Kidney (tissue), 13 donors: ENCODE measurements at regions not wholly inside any gene's neighbourhood (a gene's known extent, or its start where the extent isn't known, plus 50 kb on each side); places are given as distances from the start of the nearest gene placed in this dataset.
"Not testable (repeated sequence)": the region's sequence is repeated elsewhere in the genome, so short reads cannot be mapped to it uniquely, and the experiment has no call there.

ENCODE experiments used
- DNase-seq, 5 donors: peaks; one replicate each; pipeline ENCODE4 v3.0.0-alpha.2; 2013 to 2020
- FAIRE-seq: peaks from 2 replicates; lab custom pipeline; 2012; peaks lifted over from hg19 to GRCh38; lab: Jason Lieb, UNC
- H3K27ac ChIP-seq, 2 donors: one replicate each; pipeline ENCODE4 v1.7.0; 2013; ENCODE audit warnings: low read depth in 2 of 2, low read length in 2 of 2, inconsistent platforms in 1 of 2
- H3K27me3 ChIP-seq: one replicate; pipeline ENCODE4 v1.7.1; 2013; ENCODE audit warnings: low read length, inconsistent platforms; ENCODE audit not compliant: control insufficient read depth, insufficient read depth
- H3K36me3 ChIP-seq, 3 donors: one replicate each; pipeline versions ENCODE4 v1.7.0 to v1.7.1; 2013; ENCODE audit warnings: low read length in 3 of 3, control low read depth in 1 of 3, inconsistent platforms in 1 of 3; ENCODE audit not compliant: insufficient read depth in 3 of 3, control insufficient read depth in 2 of 3
- H3K4me1 ChIP-seq, 3 donors: one replicate each; pipeline versions ENCODE4 v1.7.0 to v1.7.1; 2013; ENCODE audit warnings: low read length in 3 of 3, inconsistent platforms in 1 of 3, low read depth in 1 of 3; ENCODE audit not compliant: control insufficient read depth in 2 of 3, insufficient read depth in 2 of 3
- H3K4me3 ChIP-seq, 3 donors: one replicate each; pipeline versions ENCODE4 v1.7.0 to v1.8.1; 2013; ENCODE audit warnings: low read length in 3 of 3, control low read depth in 1 of 3, inconsistent platforms in 1 of 3
- H3K9ac ChIP-seq, 3 donors: one replicate each; pipeline versions ENCODE4 v1.7.0 to v1.7.1; 2013; ENCODE audit warnings: low read length in 3 of 3, control low read depth in 1 of 3, inconsistent platforms in 1 of 3
- H3K9me3 ChIP-seq, 3 donors: one replicate each; pipeline versions ENCODE4 v1.7.0 to v1.7.1; 2013; ENCODE audit warnings: low read length in 3 of 3, control low read depth in 1 of 3, inconsistent platforms in 1 of 3; ENCODE audit not compliant: control insufficient read depth in 2 of 3, insufficient read depth in 1 of 3
- intact Hi-C: fragments of 100-400 bp; cut with DNase I; formaldehyde crosslinking; loops from one replicate; pipeline ENCODE4 v1.11.1; 2022
- TF ChIP-seq, protein P1 (sequence below): IDR thresholded peaks from 3 replicates; pipeline ENCODE4 v1.5.1; 2012; ENCODE audit warnings: mild to moderate bottlenecking, moderate library complexity, borderline replicate concordance; ENCODE audit not compliant: insufficient read depth; ENCODE audit errors: extremely low read depth
- donor health status: control.
- donor health status: control.
- donor health status: control.
- donor health status: control.
- donor health status: control.
- donor health status: DM: yes; HTN: yes; CAD: no.
- donor health status: Normal renal cell carcinoma (clear cell type).

DNA sequence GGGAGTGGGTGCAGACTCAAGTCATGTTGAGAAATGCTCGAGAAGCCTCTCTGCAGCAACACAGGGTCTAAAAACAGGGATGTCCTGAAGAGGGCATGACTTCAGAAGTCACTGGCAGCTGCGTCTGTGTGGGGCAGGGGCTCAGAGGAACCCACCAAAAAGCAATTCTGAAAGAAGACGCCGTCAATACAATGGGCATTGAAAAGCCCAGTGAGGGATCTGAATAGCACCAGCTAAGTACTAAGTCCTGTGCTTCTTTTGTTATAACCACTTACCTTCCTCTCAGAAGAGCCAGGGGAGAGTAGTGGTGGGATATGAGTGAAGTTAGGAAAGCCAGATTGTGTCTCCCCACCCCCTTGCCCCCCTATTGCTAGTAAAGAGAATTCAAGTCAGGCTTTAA lies 137.2 kb downstream of the INHBA start:
- no peaks in the 10 kb centered on the region for H3K4me1 ChIP-seq

DNA sequence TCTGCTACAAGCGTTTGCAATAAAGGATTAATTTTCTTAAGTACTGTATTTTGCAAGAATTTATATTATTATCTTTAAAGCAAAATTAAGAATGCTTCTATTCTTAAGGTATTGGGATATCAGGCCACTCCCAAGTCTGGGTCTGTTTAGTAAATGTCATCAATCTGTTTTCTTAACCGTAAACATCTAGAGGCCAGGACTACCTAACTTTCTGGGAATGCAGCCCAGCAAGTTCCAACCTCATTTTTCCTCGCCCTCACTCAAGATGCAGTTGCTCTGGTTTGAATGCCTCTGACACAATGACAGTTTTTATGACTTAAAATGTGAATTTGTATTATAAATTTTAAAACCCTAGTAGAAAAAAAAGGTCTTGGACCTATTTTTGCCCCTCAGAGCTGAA lies 143.5 kb downstream of the INHBA start:
- Histone ChIP-seq H3K4me1 (no peaks in the 10 kb centered on the region), H3K9me3 (no peaks in the 10 kb centered on the region), H3K27me3 (no peaks in the 10 kb centered on the region), H3K27ac (no peak overlapping the region), H3K9ac (no peak overlapping the region), H3K36me3 (no peaks in the 10 kb centered on the region), H3K4me3 (no peak overlapping the region)
- FAIRE-seq (no peak), DNase-seq (no peak)
- intact Hi-C loops: no loop called here
- TF ChIP-seq, protein P1, sequence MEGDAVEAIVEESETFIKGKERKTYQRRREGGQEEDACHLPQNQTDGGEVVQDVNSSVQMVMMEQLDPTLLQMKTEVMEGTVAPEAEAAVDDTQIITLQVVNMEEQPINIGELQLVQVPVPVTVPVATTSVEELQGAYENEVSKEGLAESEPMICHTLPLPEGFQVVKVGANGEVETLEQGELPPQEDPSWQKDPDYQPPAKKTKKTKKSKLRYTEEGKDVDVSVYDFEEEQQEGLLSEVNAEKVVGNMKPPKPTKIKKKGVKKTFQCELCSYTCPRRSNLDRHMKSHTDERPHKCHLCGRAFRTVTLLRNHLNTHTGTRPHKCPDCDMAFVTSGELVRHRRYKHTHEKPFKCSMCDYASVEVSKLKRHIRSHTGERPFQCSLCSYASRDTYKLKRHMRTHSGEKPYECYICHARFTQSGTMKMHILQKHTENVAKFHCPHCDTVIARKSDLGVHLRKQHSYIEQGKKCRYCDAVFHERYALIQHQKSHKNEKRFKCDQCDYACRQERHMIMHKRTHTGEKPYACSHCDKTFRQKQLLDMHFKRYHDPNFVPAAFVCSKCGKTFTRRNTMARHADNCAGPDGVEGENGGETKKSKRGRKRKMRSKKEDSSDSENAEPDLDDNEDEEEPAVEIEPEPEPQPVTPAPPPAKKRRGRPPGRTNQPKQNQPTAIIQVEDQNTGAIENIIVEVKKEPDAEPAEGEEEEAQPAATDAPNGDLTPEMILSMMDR: no peak

More for the DNA sequence above, 137.2 kb downstream of the INHBA start:
- H3K27me3 ChIP-seq: no peaks in the 10 kb centered on the region
- FAIRE-seq (no peak), DNase-seq (no peak)
- no peak overlapping the region for H3K27ac ChIP-seq
- TF ChIP-seq, protein P1: no peak
- H3K9ac ChIP-seq: no peak overlapping the region
- H3K4me3 ChIP-seq: no peak overlapping the region
- intact Hi-C loops: no loop called here
- H3K36me3 ChIP-seq: no peaks in the 10 kb centered on the region
- H3K9me3 ChIP-seq: no peaks in the 10 kb centered on the region

DNA sequence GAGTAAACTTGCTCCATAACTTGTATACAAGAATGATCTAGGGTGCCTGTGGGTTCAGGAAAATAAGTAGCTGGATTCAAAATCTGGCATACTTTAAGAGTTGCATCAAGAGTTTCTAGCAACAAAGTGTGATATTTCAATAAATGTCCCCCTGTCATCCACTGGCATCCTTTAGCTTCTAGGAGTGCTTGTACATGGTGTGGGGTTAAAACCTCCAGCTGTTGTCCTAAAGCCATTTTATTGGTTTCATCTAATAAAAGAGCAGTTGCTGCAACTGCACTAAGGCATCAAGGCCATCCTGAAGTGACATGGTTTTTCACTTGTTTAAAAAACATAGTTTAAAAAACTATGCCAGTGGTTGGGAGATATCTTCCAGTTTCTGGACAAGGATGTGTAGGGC lies 148.4 kb downstream of the INHBA start:
- Histone ChIP-seq H3K36me3 (no peaks in the 10 kb centered on the region), H3K9ac (no peak overlapping the region), H3K4me1 (no peaks in the 10 kb centered on the region), H3K27ac (no peak overlapping the region), H3K9me3 (no peaks in the 10 kb centered on the region), H3K27me3 (no peaks in the 10 kb centered on the region), H3K4me3 (no peak overlapping the region)
- intact Hi-C loops: no loop called here
- FAIRE-seq (no peak), DNase-seq (no peak)
- TF ChIP-seq, protein P1: no peak

DNA sequence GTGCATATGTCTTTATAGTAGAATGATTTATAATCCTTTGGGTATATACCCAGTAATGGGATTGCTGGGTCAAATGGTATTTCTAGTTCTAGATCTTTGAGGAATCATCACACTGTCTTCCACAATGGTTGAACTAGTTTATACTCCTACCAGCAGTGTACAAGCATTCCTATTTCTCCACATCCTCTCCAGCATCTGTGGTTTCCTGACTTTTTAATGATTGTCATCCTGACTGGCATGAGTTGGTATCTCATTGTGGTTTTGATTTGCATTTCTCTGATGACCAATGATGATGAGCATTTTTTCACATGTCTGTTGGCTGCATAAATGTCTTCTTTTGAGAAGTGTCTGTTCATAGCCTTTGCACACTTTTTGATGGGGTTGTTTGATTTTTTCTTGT lies 152.8 kb downstream of the INHBA start:
- H3K4me1 ChIP-seq, H3K36me3 ChIP-seq, intact Hi-C loops, H3K9ac ChIP-seq, H3K9me3 ChIP-seq, FAIRE-seq, H3K27ac ChIP-seq, H3K4me3 ChIP-seq, DNase-seq, H3K27me3 ChIP-seq: not testable (repeated sequence)
